Muscle of leg (tissue), 3 donors: ENCODE measurements at regions not wholly inside any gene's neighbourhood (a gene's known extent, or its start where the extent isn't known, plus 50 kb on each side); places are given as distances from the start of the nearest gene placed in this dataset.

Source experiments
- DNase-seq: peaks from one replicate; pipeline ENCODE4 v3.0.0; 2013
- H3K27ac ChIP-seq: one replicate; pipeline ENCODE4 v1.5.1; 2013; ENCODE audit warnings: mild to moderate bottlenecking, low read length, control low read depth
- H3K27me3 ChIP-seq: one replicate; pipeline ENCODE4 v1.6.1; 2013; ENCODE audit warnings: low read length; ENCODE audit not compliant: control insufficient read depth, insufficient read depth
- H3K36me3 ChIP-seq: one replicate; pipeline ENCODE4 v1.6.1; 2013; ENCODE audit warnings: low read length; ENCODE audit not compliant: control insufficient read depth, insufficient read depth
- H3K4me1 ChIP-seq: one replicate; pipeline ENCODE4 v1.6.1; 2013; ENCODE audit warnings: low read length; ENCODE audit not compliant: control insufficient read depth, insufficient read depth
- H3K4me3 ChIP-seq: one replicate; pipeline ENCODE4 v1.5.1; 2013; ENCODE audit warnings: low read length, control low read depth
- H3K9me3 ChIP-seq: replicated peaks from 2 replicates; pipeline ENCODE4 v1.6.1; 2013; ENCODE audit warnings: low read depth, low read length; ENCODE audit not compliant: control insufficient read depth
- WGBS: methylation state at CpG from one replicate; pipeline ENCODE4 v1.1.5; 2013; ENCODE audit warnings: missing lambda C conversion rate; ENCODE audit not compliant: insufficient coverage; 5-methylcytosine and 5-hydroxymethylcytosine counted together

DNA sequence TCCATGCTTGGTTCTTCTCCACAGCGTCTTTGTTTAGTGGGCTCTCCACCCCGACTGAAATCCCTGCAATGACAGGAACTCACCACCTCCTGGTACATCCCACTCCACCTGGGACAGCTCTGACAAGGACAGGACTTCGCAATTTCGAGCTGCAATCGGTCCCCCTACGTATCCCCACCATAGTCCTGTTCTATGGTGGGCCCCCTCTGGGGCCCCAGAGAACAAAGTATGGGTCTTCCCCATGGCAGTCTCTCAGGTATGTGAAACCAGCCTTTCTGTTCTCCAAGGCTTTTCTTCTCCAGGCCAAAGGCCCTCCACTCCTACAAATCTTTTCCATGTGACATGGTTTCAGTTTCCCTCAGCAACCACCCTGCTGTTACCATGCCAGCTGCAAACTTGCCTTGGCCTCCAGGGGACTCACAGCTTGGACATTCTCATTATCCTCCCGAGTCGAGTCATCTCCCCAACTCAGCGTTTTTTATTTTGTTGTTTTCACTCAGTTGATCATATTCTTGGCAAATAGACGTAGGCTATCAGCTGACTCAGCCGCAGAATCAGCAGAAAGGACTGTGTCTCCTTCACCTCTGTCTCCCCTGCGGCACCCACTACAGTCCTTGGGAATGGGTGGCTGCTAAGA, 233.3 kb downstream of the OPA1 start:
- Histone ChIP-seq H3K4me3 (no peak overlapping the region), H3K27me3 (no peaks in the 10 kb centered on the region), H3K36me3 (no peaks in the 10 kb centered on the region), H3K27ac (peak overlapping the region; percentile 56), H3K9me3 (no peaks in the 10 kb centered on the region), H3K4me1 (peaks cover 38% of the 10 kb centered on the region)
- peak; percentile 64 for DNase-seq
- 81% methylated on average over 6 of the region's 12 CpGs for WGBS

DNA sequence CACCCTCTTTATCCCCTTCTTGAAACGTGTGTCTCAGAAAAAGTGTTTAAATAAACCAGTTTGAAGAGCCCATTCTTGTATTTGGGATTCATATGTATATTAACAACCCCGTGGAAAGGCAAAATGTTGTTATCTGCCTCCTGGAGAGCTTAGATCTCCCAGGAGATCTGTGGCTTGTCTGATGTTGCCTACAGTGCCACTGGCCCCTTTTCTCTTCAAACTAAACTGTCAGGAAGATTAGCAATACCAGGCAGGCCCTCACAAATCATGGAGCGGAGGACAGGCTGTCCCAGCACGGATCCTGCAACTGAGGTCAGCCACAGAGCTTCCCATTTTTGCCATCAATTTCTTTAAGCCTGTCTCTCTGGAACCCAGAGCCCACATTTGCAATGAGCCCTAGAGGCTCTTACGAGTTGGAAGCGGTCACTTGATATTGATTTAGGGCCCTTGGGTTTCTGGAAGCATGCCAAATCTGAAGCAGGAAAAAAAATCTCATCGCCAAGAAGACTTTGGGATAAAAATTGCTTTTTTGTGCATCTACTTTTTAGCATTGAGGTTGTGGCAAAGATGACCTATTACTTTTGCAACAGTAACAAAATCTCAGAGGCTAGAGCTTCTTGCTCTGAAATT, 234.1 kb downstream of the OPA1 start:
- no peak overlapping the region for H3K4me3 ChIP-seq
- no peaks in the 10 kb centered on the region for H3K36me3 ChIP-seq
- peak overlapping the region; percentile 43 for H3K27ac ChIP-seq
- peaks cover 46% of the 10 kb centered on the region for H3K4me1 ChIP-seq
- no peaks in the 10 kb centered on the region for H3K27me3 ChIP-seq
- 50% methylated on average over 2 of the region's 7 CpGs for WGBS
- DNase-seq = no peak
- no peaks in the 10 kb centered on the region for H3K9me3 ChIP-seq

DNA sequence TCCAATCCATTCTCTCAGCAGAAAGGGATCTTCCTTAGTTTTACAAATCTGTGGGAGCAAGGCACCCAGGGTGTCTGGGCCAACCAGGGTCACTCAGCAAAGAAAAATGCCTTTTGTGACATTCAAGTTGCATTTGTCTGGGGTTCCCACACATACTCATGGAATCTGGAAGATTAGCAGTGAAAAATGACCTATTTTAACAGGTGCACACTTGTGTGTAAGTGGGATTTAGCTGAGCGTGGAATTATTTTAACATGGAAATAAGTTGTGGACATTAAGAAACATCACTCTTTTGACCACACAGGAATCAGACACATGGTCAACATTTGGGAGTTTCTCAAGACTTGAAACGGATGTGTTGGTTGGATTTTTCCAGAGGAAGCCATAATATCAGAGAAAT, 234.9 kb downstream of the OPA1 start:
- peak; percentile 63 for DNase-seq
- H3K27me3 ChIP-seq = no peaks in the 10 kb centered on the region
- no peak overlapping the region for H3K4me3 ChIP-seq
- no peaks in the 10 kb centered on the region for H3K9me3 ChIP-seq
- H3K4me1 ChIP-seq = peaks cover 50% of the 10 kb centered on the region
- WGBS = no CpG with 5 or more reads among the region's 2 CpGs
- H3K36me3 ChIP-seq = no peaks in the 10 kb centered on the region
- H3K27ac ChIP-seq = peak overlapping the region; percentile 49

DNA sequence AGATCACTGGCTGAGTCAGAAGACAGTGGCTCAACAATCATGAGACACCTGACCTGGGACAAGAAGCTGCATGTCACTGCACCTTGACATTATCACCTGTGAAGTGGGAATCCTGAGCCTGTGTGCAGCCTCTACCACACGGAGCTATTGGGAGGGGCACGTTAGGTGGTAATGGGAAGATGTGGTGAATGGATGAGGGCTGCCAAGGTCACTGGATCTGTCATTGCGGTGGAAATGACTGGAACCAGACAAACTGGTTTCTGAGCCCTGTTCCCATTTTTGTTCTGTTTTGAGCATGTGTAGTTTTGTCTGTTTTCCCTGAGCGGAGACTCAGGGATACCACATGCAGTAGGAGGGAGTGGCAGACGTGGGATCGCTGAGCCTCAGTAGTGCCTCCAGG, 235.5 kb downstream of the OPA1 start:
- H3K9me3 ChIP-seq = no peaks in the 10 kb centered on the region
- no peak overlapping the region for H3K4me3 ChIP-seq
- H3K27ac ChIP-seq = peak overlapping the region; percentile 49
- 90% methylated on average over 4 of the region's 6 CpGs for WGBS
- H3K4me1 ChIP-seq = peaks cover 52% of the 10 kb centered on the region
- no peaks in the 10 kb centered on the region for H3K36me3 ChIP-seq
- H3K27me3 ChIP-seq = no peaks in the 10 kb centered on the region
- DNase-seq = no peak

DNA sequence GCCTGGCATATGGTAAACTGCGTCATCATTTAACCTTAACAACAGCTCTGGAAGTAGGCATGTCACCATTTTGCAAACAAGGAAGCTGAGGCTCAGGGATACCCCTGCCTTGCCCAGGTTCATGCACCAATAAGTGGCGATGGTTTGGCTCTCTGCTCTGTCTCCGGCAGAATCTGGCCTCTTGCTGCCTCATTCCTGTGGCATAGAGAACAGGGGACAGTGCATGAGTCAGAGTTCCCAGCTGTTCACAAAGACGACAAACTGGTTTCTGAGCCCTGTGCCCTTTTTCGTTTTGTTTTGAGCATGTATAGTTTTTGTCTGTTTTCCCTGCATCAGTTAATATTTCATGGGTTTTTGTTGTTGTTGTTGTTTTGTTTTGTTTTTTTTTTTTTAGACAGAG, 236.8 kb downstream of the OPA1 start:
- H3K27me3 ChIP-seq = no peaks in the 10 kb centered on the region
- WGBS = 77% methylated on average over 3 of the region's 5 CpGs
- H3K9me3 ChIP-seq = no peaks in the 10 kb centered on the region
- peaks cover 52% of the 10 kb centered on the region for H3K4me1 ChIP-seq
- no peak overlapping the region for H3K4me3 ChIP-seq
- DNase-seq = peak; percentile 66
- no peak overlapping the region for H3K27ac ChIP-seq
- no peaks in the 10 kb centered on the region for H3K36me3 ChIP-seq

DNA sequence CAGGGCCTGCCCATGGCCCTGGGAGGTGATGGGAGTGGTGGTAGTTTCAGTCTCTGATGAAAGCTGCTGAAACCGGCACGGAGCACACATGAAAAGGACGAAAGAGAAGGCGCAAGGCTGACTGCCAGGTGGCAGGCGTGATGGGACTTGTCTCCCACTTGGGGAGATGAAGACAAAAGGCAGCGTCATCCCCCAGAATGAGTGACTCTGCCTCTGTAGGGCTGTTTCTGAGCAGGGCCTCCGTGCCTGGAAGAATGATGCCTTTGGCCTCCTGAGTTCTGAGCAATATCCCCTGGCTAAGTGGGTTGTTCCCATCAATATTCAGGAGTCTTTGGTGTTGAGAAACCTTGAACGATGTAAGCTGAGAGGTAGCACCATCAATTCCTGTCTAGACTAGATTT, 237.8 kb downstream of the OPA1 start:
- Histone ChIP-seq H3K4me3 (no peak overlapping the region), H3K9me3 (no peaks in the 10 kb centered on the region), H3K36me3 (no peaks in the 10 kb centered on the region), H3K27me3 (no peaks in the 10 kb centered on the region), H3K4me1 (peaks cover 48% of the 10 kb centered on the region), H3K27ac (no peak overlapping the region)
- no peak for DNase-seq
- WGBS = 79% methylated on average over 7 of the region's 8 CpGs

DNA sequence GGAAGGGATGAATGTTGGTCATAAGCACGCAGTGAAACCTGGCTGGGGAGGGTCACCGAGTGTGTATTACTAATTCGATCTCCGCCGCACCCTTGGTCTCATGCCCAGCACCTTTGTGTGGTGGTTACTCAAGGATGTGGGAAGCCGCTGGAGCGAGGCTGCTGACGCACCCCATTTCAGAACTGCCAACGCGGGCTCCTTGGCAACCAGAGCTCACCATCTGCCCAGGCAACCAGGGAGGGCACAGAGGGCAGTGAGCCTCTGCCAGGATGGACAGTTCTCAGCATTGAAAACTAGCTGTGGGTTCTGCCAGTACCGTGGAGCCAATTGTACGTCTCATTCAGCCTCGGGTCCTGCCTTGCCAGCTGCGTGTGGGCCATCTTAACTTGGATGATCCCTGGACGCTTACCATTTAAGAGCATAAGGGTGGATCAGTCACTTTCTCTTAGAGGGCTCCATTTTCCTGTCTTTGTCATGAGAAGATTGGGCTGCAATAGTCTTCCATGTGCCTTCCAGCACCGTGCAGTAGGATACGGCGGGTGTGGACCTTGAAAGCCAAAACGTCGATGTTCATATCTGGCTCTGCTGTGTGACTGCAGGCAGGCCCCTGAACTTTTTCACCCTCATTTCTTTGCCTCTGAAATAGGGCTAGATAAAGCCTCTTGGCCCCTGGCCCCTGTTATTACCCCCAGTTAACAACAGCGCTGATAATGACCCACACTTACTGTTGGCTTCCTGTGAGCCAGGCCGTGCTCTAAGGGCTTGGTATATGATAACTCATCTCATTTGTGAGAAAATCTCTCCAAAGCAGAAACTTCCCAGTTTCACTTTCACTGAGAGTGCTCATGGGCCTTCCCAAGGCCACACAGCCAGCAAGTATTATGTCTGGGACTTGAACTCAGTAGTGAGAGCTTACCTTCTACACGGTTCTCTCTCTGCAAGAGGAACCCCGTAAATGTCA, 238.8 kb downstream of the OPA1 start:
- 83% methylated on average over 23 of the region's 24 CpGs for WGBS
- Histone ChIP-seq H3K36me3 (no peaks in the 10 kb centered on the region), H3K4me1 (peaks cover 38% of the 10 kb centered on the region), H3K9me3 (no peaks in the 10 kb centered on the region), H3K4me3 (no peak overlapping the region), H3K27me3 (no peaks in the 10 kb centered on the region), H3K27ac (peak overlapping the region; percentile 24)
- DNase-seq = peak; percentile 65

DNA sequence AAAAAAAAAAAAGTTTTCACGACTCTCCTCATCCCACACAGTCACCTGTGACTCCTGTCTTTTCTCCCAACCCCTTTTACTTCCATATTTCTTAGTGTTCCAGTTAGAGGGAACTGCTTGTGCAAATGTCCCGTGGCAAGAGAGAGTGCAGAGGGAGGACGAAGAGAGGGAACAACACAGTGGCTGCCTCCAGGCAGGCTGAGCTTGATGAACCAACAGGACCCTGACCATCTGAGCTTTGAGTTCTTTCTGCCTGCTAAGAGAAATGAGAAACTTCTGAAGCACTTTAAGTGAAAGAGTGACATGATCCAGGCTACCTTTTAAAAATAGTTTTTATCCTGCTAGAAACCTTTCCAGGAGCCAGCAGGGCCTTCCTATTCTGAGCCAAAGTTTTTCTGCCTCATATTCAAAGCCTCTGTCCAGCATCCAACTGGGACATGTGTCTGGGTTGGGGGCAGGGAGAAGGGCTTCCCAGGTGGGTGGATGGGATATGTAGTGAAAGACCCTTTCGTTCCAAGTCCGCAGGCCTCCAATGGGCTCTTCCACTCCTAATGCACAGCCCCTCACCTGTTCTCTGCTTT, 239.9 kb downstream of the OPA1 start:
- peaks cover 33% of the 10 kb centered on the region for H3K4me1 ChIP-seq
- H3K27ac ChIP-seq = no peak overlapping the region
- 71% methylated on average over 2 of the region's 5 CpGs for WGBS
- no peaks in the 10 kb centered on the region for H3K9me3 ChIP-seq
- no peaks in the 10 kb centered on the region for H3K27me3 ChIP-seq
- H3K4me3 ChIP-seq = no peak overlapping the region
- DNase-seq = peak; percentile 43
- no peaks in the 10 kb centered on the region for H3K36me3 ChIP-seq

DNA sequence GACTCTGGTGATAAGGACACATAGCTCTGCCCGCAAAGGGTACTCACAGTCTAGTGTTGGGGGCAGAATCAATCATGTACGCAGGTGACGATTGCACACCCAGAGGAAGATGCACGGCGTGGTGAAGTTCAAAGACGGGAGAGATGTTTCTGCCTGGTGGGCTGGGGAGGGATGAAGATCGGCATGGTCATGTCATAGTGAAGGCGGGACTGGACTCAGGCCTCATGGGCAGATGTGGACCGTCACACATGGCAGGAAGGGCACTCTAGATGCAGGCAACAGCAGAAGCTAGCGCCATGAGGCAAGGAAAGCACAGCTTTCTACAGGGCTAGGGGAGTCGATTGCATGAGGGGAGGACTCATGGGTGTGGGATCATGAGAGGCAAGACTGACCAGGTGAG, 240.6 kb downstream of the OPA1 start:
- H3K4me3 ChIP-seq = no peak overlapping the region
- no peak for DNase-seq
- H3K27ac ChIP-seq = no peak overlapping the region
- no peaks in the 10 kb centered on the region for H3K36me3 ChIP-seq
- no peaks in the 10 kb centered on the region for H3K27me3 ChIP-seq
- H3K4me1 ChIP-seq = peaks cover 29% of the 10 kb centered on the region
- WGBS = 95% methylated on average over 11 of the region's 11 CpGs
- H3K9me3 ChIP-seq = no peaks in the 10 kb centered on the region

DNA sequence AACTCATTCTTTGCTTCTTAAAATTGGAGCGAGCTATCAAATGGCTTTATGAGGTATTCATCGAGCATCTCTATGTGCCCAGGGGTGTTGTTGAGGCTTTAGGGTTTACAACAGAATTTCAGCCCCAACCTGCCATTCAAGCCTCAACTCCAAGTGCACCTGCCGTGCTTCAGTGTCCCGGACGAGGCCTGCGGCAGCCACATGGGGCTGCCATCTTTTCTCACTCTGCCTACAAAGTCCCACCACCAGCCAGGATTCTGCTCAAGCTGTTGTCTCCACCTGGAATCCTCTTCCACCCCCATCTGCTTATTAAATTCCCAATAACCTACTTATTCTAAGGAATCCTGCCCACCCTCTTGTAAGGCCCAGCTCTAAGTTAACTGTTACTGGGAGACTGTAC, 242.4 kb downstream of the OPA1 start:
- peaks cover 21% of the 10 kb centered on the region for H3K4me1 ChIP-seq
- H3K27ac ChIP-seq = no peak overlapping the region
- no peaks in the 10 kb centered on the region for H3K36me3 ChIP-seq
- H3K9me3 ChIP-seq = no peaks in the 10 kb centered on the region
- DNase-seq = no peak
- no peaks in the 10 kb centered on the region for H3K27me3 ChIP-seq
- no peak overlapping the region for H3K4me3 ChIP-seq
- 96% methylated on average over 4 of the region's 6 CpGs for WGBS
